Activated T-helper 1 cell treated with Interleukin-2 at 50 U/mL for 16 hours (primary cell): ENCODE measurements at regions not wholly inside any gene's neighbourhood (a gene's known extent, or its start where the extent isn't known, plus 50 kb on each side); places are given as distances from the start of the nearest gene placed in this dataset.
"Not testable (repeated sequence)": the region's sequence is repeated elsewhere in the genome, so short reads cannot be mapped to it uniquely, and the experiment has no call there.

ENCODE experiments used
- DNase-seq: peaks from one replicate; pipeline ENCODE4 v3.0.0-alpha.2; 2020; ENCODE audit warnings: low read depth

DNA sequence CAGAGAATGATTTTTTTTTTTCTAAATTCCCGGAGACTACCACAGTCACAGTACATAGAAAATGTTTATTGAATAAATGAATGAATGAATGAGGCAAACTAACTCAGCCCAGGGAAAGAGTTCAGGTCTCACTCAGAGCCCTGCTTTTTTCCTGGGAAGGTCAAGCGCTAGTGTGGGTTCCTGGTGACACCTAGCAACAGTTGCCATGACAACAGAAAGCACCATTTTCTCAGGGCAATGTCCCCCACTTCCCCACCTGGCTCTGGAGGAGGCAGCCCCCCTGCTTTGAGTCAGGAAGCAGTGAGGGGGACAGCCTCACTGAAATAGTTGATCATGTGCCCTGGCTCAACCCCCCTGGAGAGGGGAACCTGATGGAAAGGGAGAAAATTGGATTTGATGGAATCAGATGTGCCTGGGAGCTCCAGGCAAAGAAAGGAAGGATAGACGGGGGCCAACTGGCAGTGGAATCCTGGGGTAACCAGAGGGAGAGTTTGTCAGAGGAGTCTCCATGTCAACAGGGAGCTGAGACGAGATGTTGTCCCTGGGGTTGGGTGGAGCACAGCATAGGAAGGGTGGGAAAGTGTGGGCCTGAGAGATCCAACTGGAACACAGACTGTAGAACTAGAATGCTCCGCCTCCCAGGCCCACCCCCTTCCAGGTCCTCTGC lies 242.2 kb upstream of the CCL2 start:
- no peak for DNase-seq

GRCh38 chr17:34015253-34015652 lies 239.8 kb upstream of the CCL2 start:
- DNase-seq, result no peak

DNA sequence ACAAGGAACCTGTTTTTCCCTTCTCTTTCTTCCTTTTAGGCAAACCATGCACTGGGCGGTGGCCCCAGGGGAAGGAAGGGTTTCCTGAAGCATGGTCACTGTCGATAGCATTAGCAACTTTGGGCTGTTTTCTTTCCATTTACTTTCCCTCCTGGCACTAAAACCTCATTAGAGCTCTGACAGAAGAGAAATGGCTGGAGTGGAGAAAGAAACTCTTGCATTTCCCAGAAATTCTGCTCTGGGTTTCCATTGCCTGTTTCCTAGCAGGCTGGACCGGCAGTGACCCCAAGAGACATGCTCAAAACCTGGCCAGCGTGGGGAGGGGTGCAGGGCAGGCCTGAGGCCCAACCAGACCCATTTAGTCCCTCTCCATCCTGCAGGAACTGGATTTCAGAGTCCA lies 230.7 kb upstream of the CCL2 start:
- no peak for DNase-seq

GRCh38 chr17:34024806-34025551 lies 230.1 kb upstream of the CCL2 start:
- no peak for DNase-seq

GRCh38 chr17:34030601-34031000 lies 224.5 kb upstream of the CCL2 start:
- not testable (repeated sequence) for DNase-seq

DNA sequence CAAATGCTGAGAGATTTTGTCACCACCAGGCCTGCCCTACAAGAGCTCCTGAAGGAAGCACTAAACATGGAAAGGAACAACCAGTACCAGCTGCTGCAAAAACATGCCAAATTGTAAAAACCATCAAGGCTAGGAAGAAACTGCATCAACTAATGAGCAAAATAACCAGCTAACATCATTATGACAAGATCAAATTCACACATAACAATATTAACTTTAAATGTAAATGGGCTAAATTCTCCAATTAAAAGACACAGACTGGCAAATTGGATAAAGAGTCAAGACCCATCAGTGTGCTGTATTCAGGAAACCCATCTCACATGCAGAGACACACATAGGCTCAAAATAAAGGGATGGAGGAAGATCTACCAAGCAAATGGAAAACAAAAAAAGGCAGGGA lies 222.8 kb upstream of the CCL2 start:
- DNase-seq, result not testable (repeated sequence)

- not testable (repeated sequence) for DNase-seq
These were observed 216.3 kb upstream of the CCL2 start for GRCh38 chr17:34038786-34039185.

DNA sequence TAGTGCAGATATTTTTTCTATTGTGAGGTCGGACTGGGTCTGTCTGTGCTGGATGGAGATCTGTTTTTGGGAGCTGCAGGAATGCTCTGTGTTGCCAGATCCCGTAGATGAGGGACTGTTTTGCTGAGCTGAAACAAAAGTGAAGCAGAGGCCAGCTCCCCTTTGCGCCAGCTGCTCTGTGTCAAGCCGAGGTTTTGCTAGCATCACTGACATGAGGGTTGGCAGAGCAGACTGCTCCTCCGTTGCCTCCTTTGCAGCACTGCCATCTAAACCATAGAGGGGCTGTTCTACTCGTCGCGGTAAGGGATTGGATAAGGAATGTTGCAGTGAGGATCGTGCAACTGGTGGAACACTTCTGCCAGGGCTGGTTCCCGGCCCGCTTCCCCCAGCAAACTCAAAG lies 215.9 kb upstream of the CCL2 start:
- DNase-seq, result not testable (repeated sequence)

GRCh38 chr17:34039759-34040555 lies 215.1 kb upstream of the CCL2 start:
- not testable (repeated sequence) for DNase-seq

- no peak for DNase-seq
These were observed 209.1 kb upstream of the CCL2 start for GRCh38 chr17:34045990-34046389.

GRCh38 chr17:34051046-34051445 lies 204.0 kb upstream of the CCL2 start:
- no peak for DNase-seq

DNA sequence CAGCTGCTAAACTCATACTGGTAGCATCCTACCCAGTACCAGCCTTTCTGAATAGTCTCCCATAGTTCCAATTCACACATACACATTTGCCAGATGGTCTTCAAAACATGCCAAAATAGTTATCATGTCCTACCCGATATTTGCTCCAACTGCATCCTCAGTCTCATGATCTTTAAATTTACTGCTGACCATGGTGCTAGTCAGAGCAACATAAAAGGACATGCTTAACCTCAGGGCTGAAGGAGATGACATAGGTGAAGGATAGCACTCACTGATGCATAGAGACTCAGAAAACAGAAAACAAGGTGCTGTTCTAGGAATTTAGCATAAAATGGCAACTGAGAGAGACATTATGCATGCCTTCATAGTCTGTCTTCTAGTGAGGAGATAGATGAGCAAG lies 200.6 kb upstream of the CCL2 start:
- DNase-seq, result no peak

DNA sequence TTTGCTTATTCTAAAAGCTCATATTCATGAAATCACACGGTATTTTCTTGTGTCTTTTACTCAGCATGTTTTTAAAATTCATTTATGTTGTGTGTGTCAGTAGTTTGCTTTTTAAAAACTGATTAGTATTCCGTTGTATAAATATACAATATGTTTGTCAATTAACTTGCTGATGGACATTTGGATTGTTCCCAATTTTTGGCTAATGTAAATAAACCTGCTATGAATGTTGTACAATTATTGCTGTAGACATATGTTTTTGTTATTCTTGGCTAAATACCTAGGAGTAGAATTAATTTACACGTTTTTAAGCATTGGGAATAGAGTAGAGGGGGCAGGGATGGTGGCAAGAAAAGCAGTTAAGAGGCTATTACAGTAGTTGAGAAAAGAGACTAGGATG lies 199.5 kb upstream of the CCL2 start:
- no peak for DNase-seq

GRCh38 chr17:34059423-34060220 lies 195.5 kb upstream of the CCL2 start:
- DNase-seq, result no peak

DNA sequence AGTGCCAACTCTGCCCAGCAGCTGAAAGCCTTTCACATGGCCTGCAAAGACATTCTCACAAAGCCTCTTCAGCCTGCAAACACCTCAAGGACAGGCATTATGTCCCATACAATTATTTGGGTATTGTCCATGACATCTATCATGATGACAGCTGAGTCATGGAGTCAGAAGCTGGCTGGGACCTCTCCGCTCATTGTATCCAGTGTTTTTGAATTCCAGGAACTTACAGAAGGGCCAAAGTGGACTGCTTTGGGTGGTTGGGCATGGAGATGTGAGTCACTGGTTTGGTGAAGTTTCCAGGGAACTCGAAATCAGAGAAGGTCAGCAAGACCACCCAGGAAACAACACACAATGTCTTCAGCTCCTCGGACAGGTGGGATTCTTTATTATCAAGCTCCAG lies 188.6 kb upstream of the CCL2 start:
- no peak for DNase-seq

- no peak for DNase-seq
These were observed 188.1 kb upstream of the CCL2 start for GRCh38 chr17:34067011-34067410.

DNA sequence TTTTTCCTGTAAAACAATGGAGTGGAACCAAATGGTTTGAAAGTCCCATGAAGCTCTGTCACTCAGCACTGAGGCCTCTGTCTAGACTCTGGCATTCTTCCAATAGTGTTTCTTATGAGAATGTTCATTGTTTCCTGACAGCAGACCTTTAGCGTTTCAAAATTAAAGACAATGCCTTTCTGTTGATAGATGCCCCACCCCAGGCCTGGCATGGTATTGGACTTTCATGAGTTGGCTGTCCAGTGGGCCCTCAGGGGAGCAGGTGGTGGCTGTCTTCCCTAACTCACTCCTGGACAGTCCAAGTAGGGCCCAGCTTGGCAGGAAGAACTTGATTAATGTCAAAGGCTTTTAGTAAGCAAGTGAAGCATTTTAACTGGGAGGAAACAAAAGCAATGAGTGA lies 186.5 kb upstream of the CCL2 start:
- no peak for DNase-seq

DNA sequence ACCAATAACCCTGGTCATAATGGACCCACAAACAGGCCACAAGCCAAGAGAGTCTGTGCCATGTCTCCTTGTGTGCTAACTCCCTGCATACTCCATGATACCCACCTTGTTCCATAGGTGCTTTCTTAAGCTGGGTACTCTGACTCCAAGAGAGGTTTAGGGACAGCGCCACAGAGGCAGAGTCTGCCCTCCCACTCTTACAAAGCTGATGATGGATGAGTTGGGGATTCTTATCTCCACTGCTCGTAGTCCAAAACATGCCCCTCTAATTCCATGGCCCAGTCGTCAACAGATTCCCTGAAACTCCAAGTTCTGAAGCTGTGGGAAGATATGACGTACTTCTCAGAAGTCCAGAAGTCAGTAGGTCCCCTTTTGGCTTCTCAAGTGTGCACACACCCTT lies 184.4 kb upstream of the CCL2 start:
- no peak for DNase-seq

GRCh38 chr17:34071886-34072420 lies 183.1 kb upstream of the CCL2 start:
- DNase-seq, result no peak

- DNase-seq, result no peak
These were observed 180.0 kb upstream of the CCL2 start for GRCh38 chr17:34075076-34075475.

DNA sequence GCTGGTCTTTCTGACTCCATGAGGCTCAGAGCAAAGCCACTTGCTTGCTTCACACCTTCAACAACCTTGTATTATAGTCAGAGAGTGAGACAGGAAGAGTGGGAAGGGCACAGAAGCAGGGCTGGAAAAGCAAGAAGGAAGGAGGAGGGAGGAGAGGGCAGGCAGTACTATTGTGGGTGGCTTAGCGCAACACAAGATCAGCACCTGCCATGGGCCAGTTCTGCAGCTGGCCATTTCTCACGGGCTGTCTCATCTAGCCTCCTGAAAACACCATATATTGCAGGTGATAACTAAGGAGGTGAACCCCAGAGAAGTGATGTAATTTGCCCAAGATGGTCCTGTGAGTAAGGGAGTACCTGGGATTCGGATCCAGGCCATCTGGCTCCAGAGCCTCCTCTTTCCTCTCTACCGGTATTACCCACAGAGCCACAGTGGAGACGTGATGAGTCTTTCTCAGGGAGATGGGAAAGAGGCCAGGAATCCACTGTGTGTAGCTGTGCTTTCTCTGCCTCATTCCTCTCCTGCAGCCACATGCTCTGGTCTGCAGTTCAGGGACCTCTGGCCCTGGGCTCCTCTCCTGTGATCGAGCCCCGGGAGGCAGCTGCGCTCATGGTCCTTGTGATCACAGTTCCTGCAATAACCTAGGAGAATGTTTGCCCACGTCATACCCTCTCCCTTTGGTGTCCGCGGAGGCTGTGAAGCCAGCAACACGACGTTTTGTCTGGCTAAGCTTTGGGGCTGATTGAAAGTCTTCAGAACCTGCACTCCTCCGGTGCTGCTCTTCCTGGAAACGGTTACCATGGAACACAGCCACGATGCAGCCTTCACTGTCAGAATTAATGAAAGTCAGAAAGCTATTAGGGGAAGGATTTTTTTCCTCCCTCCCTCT lies 178.1 kb upstream of the CCL2 start:
- no peak for DNase-seq
